C4-2B (cell line): ENCODE measurements at regions not wholly inside any gene's neighbourhood (a gene's known extent, or its start where the extent isn't known, plus 50 kb on each side); places are given as distances from the start of the nearest gene placed in this dataset.

Experiments used
- CTCF ChIP-seq: fragments of 450-650 bp; conservative IDR thresholded peaks from 2 replicates; pipeline ENCODE4 v1.5.1; 2017; ENCODE audit warnings: mild to moderate bottlenecking
- ZFX ChIP-seq: fragments of 450-650 bp; IDR thresholded peaks from 2 replicates; pipeline ENCODE4 v1.6.1; 2017

- no peak for TF ChIP-seq CTCF
- TF ChIP-seq ZFX = no peak
Observed at GRCh38 chr15:96747291-96747690, 416.8 kb downstream of the NR2F2 start.
